Fibroblast of lung (primary cell): ENCODE measurements at regions not wholly inside any gene's neighbourhood (a gene's known extent, or its start where the extent isn't known, plus 50 kb on each side); places are given as distances from the start of the nearest gene placed in this dataset.

Experiments used
- CTCF ChIP-seq, 2 donors: IDR thresholded peaks in 1 of 2; conservative IDR thresholded peaks in 1 of 2; 1 replicate in 1 of 2; 2 replicates in 1 of 2; pipeline ENCODE4 v1.5.1; 2011 to 2012; ENCODE audit warnings: low read length in 2 of 2, control low read depth in 1 of 2, inconsistent platforms in 1 of 2, low read depth in 1 of 2, mild to moderate bottlenecking in 1 of 2
- EZH2 ChIP-seq: IDR thresholded peaks from 2 replicates; pipeline ENCODE4 v1.5.1; 2012; ENCODE audit warnings: low read length, control low read depth, mild to moderate bottlenecking; ENCODE audit errors: missing control alignments

- TF ChIP-seq CTCF (conservative IDR thresholded peaks at IDR 0.05 in 1 of 2, IDR thresholded peaks at IDR 0.05 in 1 of 2; ENCODE audit: low read depth in 1 of 2, low read length in 2 of 2) (no peak), EZH2 (no peak)
Observed at GRCh38 chr6:156306531-156306930, 470.6 kb upstream of the ARID1B start.
